Bronchial epithelial cell (primary cell): ENCODE measurements at regions not wholly inside any gene's neighbourhood (a gene's known extent, or its start where the extent isn't known, plus 50 kb on each side); places are given as distances from the start of the nearest gene placed in this dataset.

Experiments used
- DNase-seq: peaks from one replicate; pipeline ENCODE4 v3.0.0-alpha.2; 2010; ENCODE audit warnings: low read depth
- FAIRE-seq: peaks from 2 replicates; lab custom pipeline; 2011; peaks lifted over from hg19 to GRCh38; lab: Jason Lieb, UNC
- H3K27me3 ChIP-seq: 2 replicates; pipeline ENCODE4 v1.5.1; 2011; ENCODE audit warnings: low read length; ENCODE audit not compliant: control insufficient read depth, insufficient read depth
- H3K36me3 ChIP-seq: 2 replicates; pipeline ENCODE4 v1.5.1; 2011; ENCODE audit warnings: low read length; ENCODE audit not compliant: control insufficient read depth, insufficient read depth
- H3K4me3 ChIP-seq: 2 replicates; pipeline ENCODE4 v1.5.1; 2011; ENCODE audit warnings: mild to moderate bottlenecking, low read depth, low read length, control low read depth
- TF ChIP-seq, protein P1 (sequence below): IDR thresholded peaks from 2 replicates; pipeline ENCODE4 v1.5.1; 2011; ENCODE audit warnings: mild to moderate bottlenecking, moderate library complexity, low read length, control low read depth, inconsistent platforms; ENCODE audit not compliant: insufficient read depth, severe bottlenecking

GRCh38 chr21:25324666-25325065 is 282.6 kb downstream of the MRPL39 start:
- H3K4me3 ChIP-seq: no peak overlapping the region
- H3K27me3 ChIP-seq: no peaks in the 10 kb centered on the region
- TF ChIP-seq, protein P1, sequence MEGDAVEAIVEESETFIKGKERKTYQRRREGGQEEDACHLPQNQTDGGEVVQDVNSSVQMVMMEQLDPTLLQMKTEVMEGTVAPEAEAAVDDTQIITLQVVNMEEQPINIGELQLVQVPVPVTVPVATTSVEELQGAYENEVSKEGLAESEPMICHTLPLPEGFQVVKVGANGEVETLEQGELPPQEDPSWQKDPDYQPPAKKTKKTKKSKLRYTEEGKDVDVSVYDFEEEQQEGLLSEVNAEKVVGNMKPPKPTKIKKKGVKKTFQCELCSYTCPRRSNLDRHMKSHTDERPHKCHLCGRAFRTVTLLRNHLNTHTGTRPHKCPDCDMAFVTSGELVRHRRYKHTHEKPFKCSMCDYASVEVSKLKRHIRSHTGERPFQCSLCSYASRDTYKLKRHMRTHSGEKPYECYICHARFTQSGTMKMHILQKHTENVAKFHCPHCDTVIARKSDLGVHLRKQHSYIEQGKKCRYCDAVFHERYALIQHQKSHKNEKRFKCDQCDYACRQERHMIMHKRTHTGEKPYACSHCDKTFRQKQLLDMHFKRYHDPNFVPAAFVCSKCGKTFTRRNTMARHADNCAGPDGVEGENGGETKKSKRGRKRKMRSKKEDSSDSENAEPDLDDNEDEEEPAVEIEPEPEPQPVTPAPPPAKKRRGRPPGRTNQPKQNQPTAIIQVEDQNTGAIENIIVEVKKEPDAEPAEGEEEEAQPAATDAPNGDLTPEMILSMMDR: no peak
- no peak for DNase-seq
- no peaks in the 10 kb centered on the region for H3K36me3 ChIP-seq
- no peak for FAIRE-seq

- DNase-seq (no peak), FAIRE-seq (no peak)
- Histone ChIP-seq H3K4me3 (no peak overlapping the region), H3K36me3 (no peaks in the 10 kb centered on the region), H3K27me3 (no peaks in the 10 kb centered on the region)
- TF ChIP-seq, protein P1: no peak
Observed at GRCh38 chr21:25323356-25323949, 283.8 kb downstream of the MRPL39 start.

DNA sequence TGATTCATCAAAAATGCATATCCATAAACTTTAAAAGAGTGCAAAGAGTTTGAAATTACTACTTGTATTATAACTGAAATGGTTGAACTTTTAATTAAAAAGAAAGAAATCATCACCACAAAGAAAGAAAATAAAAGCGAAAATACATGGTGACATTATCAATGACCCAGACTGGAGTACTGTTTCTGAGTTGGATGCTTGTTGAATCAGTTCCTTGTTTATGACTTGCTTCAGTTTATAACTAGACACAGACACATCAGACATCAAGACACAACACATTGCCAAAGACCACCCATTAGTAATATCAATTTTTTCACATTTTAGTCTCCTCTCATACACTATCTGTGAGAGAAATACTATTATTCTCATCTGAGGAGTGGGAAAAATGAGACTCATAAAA is 293.0 kb downstream of the MRPL39 start:
- no peak for FAIRE-seq

GRCh38 chr21:25313829-25314228 is 293.5 kb downstream of the MRPL39 start:
- DNase-seq (no peak), FAIRE-seq (no peak)
- Histone ChIP-seq H3K27me3 (no peaks in the 10 kb centered on the region), H3K36me3 (no peaks in the 10 kb centered on the region), H3K4me3 (no peak overlapping the region)
- TF ChIP-seq, protein P1: no peak

More for the DNA sequence above, 293.0 kb downstream of the MRPL39 start:
- H3K27me3 ChIP-seq: no peaks in the 10 kb centered on the region
- no peak overlapping the region for H3K4me3 ChIP-seq
- TF ChIP-seq, protein P1: no peak
- DNase-seq: no peak
- H3K36me3 ChIP-seq: no peaks in the 10 kb centered on the region

DNA sequence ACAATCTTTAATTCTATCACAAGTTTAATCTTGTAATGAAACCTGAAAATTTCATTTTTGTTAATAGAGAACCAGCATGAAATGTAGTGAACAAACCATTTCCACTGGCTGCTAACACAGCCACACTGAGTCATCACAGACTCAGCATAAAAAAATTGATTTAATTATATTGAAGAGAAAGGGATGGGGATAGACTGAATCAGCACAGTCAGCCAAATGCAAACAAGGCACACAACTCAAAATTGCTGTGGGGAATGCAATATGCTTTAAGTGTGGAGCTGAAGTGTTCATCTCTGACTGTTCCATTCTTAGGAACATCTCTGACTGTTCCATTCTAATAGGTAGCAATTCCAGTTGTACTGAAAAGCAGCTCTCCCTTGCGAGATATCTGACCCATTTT is 299.8 kb downstream of the MRPL39 start:
- FAIRE-seq: no peak
- no peaks in the 10 kb centered on the region for H3K27me3 ChIP-seq
- no peak overlapping the region for H3K4me3 ChIP-seq
- no peaks in the 10 kb centered on the region for H3K36me3 ChIP-seq
- peak; percentile 20 for DNase-seq
- TF ChIP-seq, protein P1: no peak

- FAIRE-seq (no peak), DNase-seq (no peak)
- TF ChIP-seq, protein P1: no peak
- no peak overlapping the region for H3K4me3 ChIP-seq
- H3K36me3 ChIP-seq: no peaks in the 10 kb centered on the region
- no peaks in the 10 kb centered on the region for H3K27me3 ChIP-seq
Observed at GRCh38 chr21:25304611-25305010, 302.7 kb downstream of the MRPL39 start.
